Panc1 (cell line): ENCODE measurements at regions not wholly inside any gene's neighbourhood (a gene's known extent, or its start where the extent isn't known, plus 50 kb on each side); places are given as distances from the start of the nearest gene placed in this dataset.

Experiments
- ATAC-seq: fragments of 200-7000 bp; cut with Tn5 transposase; 2 replicates; pipeline ENCODE4 v1.9.1; 2020; ENCODE audit warnings: mild to moderate bottlenecking, moderate library complexity
- BruUV-seq: library from RNA; stranded (reverse); fragments of 400-500 nt; replicated peaks from 2 replicates; lab custom pipeline; 2021; lab: Mats Ljungman, UMichigan
- CTCF ChIA-PET: fragments of 300-600 bp; sonication (Branson Sonifier 250); formaldehyde crosslinking; loops from one replicate; lab custom pipeline; 2022; ENCODE audit warnings: antibody characterized with exemption; lab: Charles Lee
- POLR2A ChIA-PET: fragments of 300-600 bp; sonication (Branson Sonifier 250); formaldehyde crosslinking; loops from one replicate; lab custom pipeline; 2022; ENCODE audit warnings: antibody characterized with exemption; lab: Charles Lee
- DNase-seq: peaks from one replicate; pipeline ENCODE4 v3.0.0-alpha.2; 2010; ENCODE audit warnings: low read depth, low spot score
- H3K27ac ChIP-seq: 2 replicates; pipeline ENCODE4 v1.5.1; 2011; ENCODE audit warnings: mild to moderate bottlenecking, low read length, inconsistent platforms
- H3K27me3 ChIP-seq: fragments of 200-500 bp; sonication (Bioruptor generic); 2 replicates; pipeline ENCODE4 v1.6.0; 2014; ENCODE audit warnings: low read length, inconsistent platforms; ENCODE audit not compliant: control insufficient read depth, insufficient read depth
- H3K36me3 ChIP-seq: fragments of 200-500 bp; sonication (Bioruptor generic); 2 replicates; pipeline ENCODE4 v1.5.1; 2014; ENCODE audit warnings: inconsistent platforms, mild to moderate bottlenecking, low read length, moderate library complexity; ENCODE audit not compliant: control insufficient read depth, insufficient read depth
- H3K4me1 ChIP-seq: 2 replicates; pipeline ENCODE4 v1.5.1; 2011; ENCODE audit warnings: inconsistent platforms, mild to moderate bottlenecking, low read length, moderate library complexity; ENCODE audit not compliant: control insufficient read depth, insufficient read depth
- H3K4me3 ChIP-seq, 2 experiments: 2 replicates each; pipeline ENCODE4 v1.5.1; 2011 to 2012; ENCODE audit warnings: low read depth in 2 of 2, low read length in 2 of 2, mild to moderate bottlenecking in 2 of 2, inconsistent platforms in 1 of 2, moderate library complexity in 1 of 2
- H3K9me3 ChIP-seq: fragments of 200-500 bp; sonication (Bioruptor generic); 2 replicates; pipeline ENCODE4 v1.5.1; 2014; ENCODE audit warnings: low read depth, mild to moderate bottlenecking, inconsistent platforms, low read length, moderate library complexity; ENCODE audit not compliant: control insufficient read depth, insufficient read depth
- POLR2AphosphoS5 ChIP-seq: IDR thresholded peaks from 2 replicates; pipeline ENCODE4 v1.6.1; 2012; ENCODE audit warnings: mild to moderate bottlenecking, low read depth, low read length, moderate library complexity
- SIN3A ChIP-seq: IDR thresholded peaks from 2 replicates; pipeline ENCODE4 v1.6.1; 2012; ENCODE audit warnings: low read depth, mild to moderate bottlenecking, low read length, moderate library complexity, borderline replicate concordance; ENCODE audit not compliant: insufficient read depth
- TCF7L2 ChIP-seq: IDR thresholded peaks from 2 replicates; pipeline ENCODE4 v1.6.1; 2011; ENCODE audit warnings: mild to moderate bottlenecking, low read depth, low read length, inconsistent platforms
- in situ Hi-C: cut with HindIII; loops from 2 replicates; pipeline ENCODE4 v1.10.0; 2016; ENCODE audit warnings: low sequenced_read_pairs, low pct_unique_long_range_greater_than_20kb
- intact Hi-C: fragments of 100-400 bp; cut with micrococcal nuclease; formaldehyde crosslinking; loops from one replicate; pipeline ENCODE4 v1.10.0; 2022; ENCODE audit not compliant: unreplicated experiment
- TF ChIP-seq, protein P1 (sequence below): fragments of 450-650 bp; IDR thresholded peaks from 2 replicates; pipeline ENCODE4 v1.5.1; 2017; ENCODE audit warnings: mild to moderate bottlenecking
- TF ChIP-seq, protein P2 (sequence below), 2 experiments: IDR thresholded peaks; 2 replicates each; pipeline ENCODE4 v1.6.1; 2011 to 2012; ENCODE audit warnings: low read depth in 2 of 2, control low read depth in 1 of 2, low read length in 1 of 2, mild to moderate bottlenecking in 1 of 2, moderate library complexity in 1 of 2; ENCODE audit not compliant: insufficient read depth in 1 of 2

DNA sequence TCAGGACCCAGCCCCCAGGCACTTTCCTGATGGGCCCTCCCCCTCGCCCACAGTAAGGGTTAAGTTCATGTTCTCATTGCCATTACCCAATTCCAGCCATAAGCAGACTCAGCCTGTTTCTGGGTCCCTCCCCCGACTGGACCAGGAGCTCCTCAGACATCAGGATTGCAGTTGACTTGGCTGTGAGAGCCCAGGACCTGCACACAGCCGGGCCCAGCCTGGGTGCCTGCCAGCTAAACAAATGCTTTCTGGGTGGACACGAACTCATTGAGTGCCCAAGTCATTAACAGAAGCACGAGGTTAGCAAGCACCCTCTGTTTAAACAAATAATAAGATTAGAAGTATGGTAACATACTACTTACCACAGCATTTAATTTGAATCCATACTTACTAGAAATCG is 147.9 kb upstream of the POU3F1 start:
- ATAC-seq = no peak
- no TSS peak for BruUV-seq
- Histone ChIP-seq H3K4me3 (no peak overlapping the region), H3K27ac (no peak overlapping the region), H3K27me3 (peaks cover 2% of the 10 kb centered on the region), H3K4me1 (no peaks in the 10 kb centered on the region), H3K36me3 (no peaks in the 10 kb centered on the region), H3K9me3 (no peaks in the 10 kb centered on the region)
- ChIA-PET POLR2A (no interaction called here), CTCF (no interaction called here)
- no peak for DNase-seq
- TF ChIP-seq TCF7L2 (no peak), POLR2AphosphoS5 (no peak), SIN3A (no peak)
- TF ChIP-seq, protein P1, sequence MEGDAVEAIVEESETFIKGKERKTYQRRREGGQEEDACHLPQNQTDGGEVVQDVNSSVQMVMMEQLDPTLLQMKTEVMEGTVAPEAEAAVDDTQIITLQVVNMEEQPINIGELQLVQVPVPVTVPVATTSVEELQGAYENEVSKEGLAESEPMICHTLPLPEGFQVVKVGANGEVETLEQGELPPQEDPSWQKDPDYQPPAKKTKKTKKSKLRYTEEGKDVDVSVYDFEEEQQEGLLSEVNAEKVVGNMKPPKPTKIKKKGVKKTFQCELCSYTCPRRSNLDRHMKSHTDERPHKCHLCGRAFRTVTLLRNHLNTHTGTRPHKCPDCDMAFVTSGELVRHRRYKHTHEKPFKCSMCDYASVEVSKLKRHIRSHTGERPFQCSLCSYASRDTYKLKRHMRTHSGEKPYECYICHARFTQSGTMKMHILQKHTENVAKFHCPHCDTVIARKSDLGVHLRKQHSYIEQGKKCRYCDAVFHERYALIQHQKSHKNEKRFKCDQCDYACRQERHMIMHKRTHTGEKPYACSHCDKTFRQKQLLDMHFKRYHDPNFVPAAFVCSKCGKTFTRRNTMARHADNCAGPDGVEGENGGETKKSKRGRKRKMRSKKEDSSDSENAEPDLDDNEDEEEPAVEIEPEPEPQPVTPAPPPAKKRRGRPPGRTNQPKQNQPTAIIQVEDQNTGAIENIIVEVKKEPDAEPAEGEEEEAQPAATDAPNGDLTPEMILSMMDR = no peak
- TF ChIP-seq, protein P2, sequence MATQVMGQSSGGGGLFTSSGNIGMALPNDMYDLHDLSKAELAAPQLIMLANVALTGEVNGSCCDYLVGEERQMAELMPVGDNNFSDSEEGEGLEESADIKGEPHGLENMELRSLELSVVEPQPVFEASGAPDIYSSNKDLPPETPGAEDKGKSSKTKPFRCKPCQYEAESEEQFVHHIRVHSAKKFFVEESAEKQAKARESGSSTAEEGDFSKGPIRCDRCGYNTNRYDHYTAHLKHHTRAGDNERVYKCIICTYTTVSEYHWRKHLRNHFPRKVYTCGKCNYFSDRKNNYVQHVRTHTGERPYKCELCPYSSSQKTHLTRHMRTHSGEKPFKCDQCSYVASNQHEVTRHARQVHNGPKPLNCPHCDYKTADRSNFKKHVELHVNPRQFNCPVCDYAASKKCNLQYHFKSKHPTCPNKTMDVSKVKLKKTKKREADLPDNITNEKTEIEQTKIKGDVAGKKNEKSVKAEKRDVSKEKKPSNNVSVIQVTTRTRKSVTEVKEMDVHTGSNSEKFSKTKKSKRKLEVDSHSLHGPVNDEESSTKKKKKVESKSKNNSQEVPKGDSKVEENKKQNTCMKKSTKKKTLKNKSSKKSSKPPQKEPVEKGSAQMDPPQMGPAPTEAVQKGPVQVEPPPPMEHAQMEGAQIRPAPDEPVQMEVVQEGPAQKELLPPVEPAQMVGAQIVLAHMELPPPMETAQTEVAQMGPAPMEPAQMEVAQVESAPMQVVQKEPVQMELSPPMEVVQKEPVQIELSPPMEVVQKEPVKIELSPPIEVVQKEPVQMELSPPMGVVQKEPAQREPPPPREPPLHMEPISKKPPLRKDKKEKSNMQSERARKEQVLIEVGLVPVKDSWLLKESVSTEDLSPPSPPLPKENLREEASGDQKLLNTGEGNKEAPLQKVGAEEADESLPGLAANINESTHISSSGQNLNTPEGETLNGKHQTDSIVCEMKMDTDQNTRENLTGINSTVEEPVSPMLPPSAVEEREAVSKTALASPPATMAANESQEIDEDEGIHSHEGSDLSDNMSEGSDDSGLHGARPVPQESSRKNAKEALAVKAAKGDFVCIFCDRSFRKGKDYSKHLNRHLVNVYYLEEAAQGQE (IDR thresholded peaks at IDR 0.05; ENCODE audit: insufficient read depth in 1 of 2, low read depth in 2 of 2, low read length in 1 of 2) = no peak
- intact Hi-C loops = no loop called here
- in situ Hi-C loops = no loop called here

DNA sequence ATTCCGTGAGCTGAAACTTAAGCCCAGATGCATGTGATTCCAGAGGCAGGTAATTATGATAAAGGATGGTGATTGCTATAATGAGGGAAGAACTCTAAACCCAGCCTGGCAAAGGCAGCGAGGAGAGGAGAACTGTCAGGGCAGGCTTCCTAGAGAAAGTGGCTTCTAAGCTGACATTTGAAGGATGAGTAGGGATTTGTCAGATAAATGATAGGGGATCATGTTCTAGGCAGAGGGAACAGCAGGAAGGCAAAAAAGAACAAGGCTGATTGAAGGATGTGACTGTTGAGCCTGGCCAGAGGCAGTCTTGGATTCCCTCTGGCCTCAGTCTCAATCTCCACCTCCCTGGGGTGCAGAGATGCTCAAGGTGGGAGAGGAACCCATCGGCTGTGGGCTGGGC is 146.4 kb upstream of the POU3F1 start:
- H3K4me1 ChIP-seq = no peaks in the 10 kb centered on the region
- TF ChIP-seq, protein P2 (IDR thresholded peaks at IDR 0.05; ENCODE audit: insufficient read depth in 1 of 2, low read depth in 2 of 2, low read length in 1 of 2) = no peak
- TF ChIP-seq, protein P1 = no peak
- TF ChIP-seq POLR2AphosphoS5 = no peak
- TF ChIP-seq SIN3A = no peak
- no peak for TF ChIP-seq TCF7L2
- H3K9me3 ChIP-seq = no peaks in the 10 kb centered on the region
- in situ Hi-C loops (no loop called here), intact Hi-C loops (no loop called here)
- no peak overlapping the region for H3K27ac ChIP-seq
- CTCF ChIA-PET = no interaction called here
- DNase-seq (no peak), ATAC-seq (no peak)
- no TSS peak for BruUV-seq
- POLR2A ChIA-PET = interaction anchor here (0.6 kb wide), 1 partner anchor 24 kb away, joined by 5 read pairs; no protein-coding TSS in a partner anchor
- peaks cover 2% of the 10 kb centered on the region for H3K27me3 ChIP-seq
- no peak overlapping the region for H3K4me3 ChIP-seq
- H3K36me3 ChIP-seq = no peaks in the 10 kb centered on the region
